IMR-90 (cell line): ENCODE measurements at regions not wholly inside any gene's neighbourhood (a gene's known extent, or its start where the extent isn't known, plus 50 kb on each side); places are given as distances from the start of the nearest gene placed in this dataset.

Experiments
- ATAC-seq: fragments of 200-7000 bp; cut with Tn5 transposase; 2 replicates; pipeline ENCODE4 v1.9.1; 2020; ENCODE audit warnings: low read depth, mild to moderate bottlenecking, moderate library complexity
- BruUV-seq: library from RNA; stranded (reverse); fragments of 400-500 nt; replicated peaks from 2 replicates; lab custom pipeline; 2021; lab: Mats Ljungman, UMichigan
- CTCF ChIA-PET: fragments of 300-600 bp; formaldehyde crosslinking; extraction: SDS; loops from one replicate; lab custom pipeline; 2021; ENCODE audit warnings: antibody characterized with exemption; lab: Yijun Ruan, JAX
- POLR2A ChIA-PET: fragments of 300-600 bp; sonication (Branson Sonifier 250); formaldehyde crosslinking; loops from one replicate; lab custom pipeline; 2022; ENCODE audit warnings: antibody characterized with exemption; ENCODE audit not compliant: unreplicated experiment; lab: Charles Lee
- DNase-seq: peaks from one replicate; pipeline ENCODE4 v3.0.0; 2013
- H2AFZ ChIP-seq: replicated peaks from 2 replicates; pipeline ENCODE3; 2013; ENCODE audit warnings: low read length, mild to moderate bottlenecking; ENCODE audit not compliant: poor library complexity
- H2AK5ac ChIP-seq: 2 replicates; pipeline ENCODE4 v1.6.1; 2013; ENCODE audit warnings: low read depth, low read length, inconsistent platforms
- H2AK9ac ChIP-seq: replicated peaks from 2 replicates; pipeline ENCODE3; 2013; ENCODE audit warnings: mild to moderate bottlenecking, low read depth, low read length, moderate library complexity; ENCODE audit not compliant: poor library complexity
- H2BK120ac ChIP-seq: 2 replicates; pipeline ENCODE4 v1.6.1; 2013; ENCODE audit warnings: low read depth, low read length, inconsistent platforms
- H2BK15ac ChIP-seq: 3 replicates; pipeline ENCODE4 v1.6.1; 2013; ENCODE audit warnings: low read depth, low read length, inconsistent platforms
- H2BK20ac ChIP-seq: 2 replicates; pipeline ENCODE4 v1.6.1; 2013; ENCODE audit warnings: low read depth, mild to moderate bottlenecking, inconsistent platforms, low read length, moderate library complexity
- H2BK5ac ChIP-seq: 2 replicates; pipeline ENCODE4 v1.6.1; 2013; ENCODE audit warnings: mild to moderate bottlenecking, low read depth, low read length, inconsistent platforms; ENCODE audit not compliant: poor library complexity, severe bottlenecking
- H3K14ac ChIP-seq: replicated peaks from 2 replicates; pipeline ENCODE4 v1.6.1; 2013; ENCODE audit warnings: low read depth, low read length, inconsistent platforms
- H3K18ac ChIP-seq: 2 replicates; pipeline ENCODE4 v1.6.1; 2013; ENCODE audit warnings: low read depth, low read length, control low read depth
- H3K23ac ChIP-seq: 2 replicates; pipeline ENCODE4 v1.6.1; 2013; ENCODE audit warnings: low read depth, low read length, inconsistent platforms
- H3K27ac ChIP-seq: 2 replicates; pipeline ENCODE4 v1.5.1; 2013; ENCODE audit warnings: mild to moderate bottlenecking, control low read depth, low read length; ENCODE audit not compliant: insufficient read depth
- H3K27me3 ChIP-seq: 2 replicates; pipeline ENCODE4 v1.6.1; 2013; ENCODE audit warnings: low read length; ENCODE audit not compliant: control insufficient read depth, insufficient read depth
- H3K36me3 ChIP-seq: 2 replicates; pipeline ENCODE4 v1.6.1; 2013; ENCODE audit warnings: low read length, mixed read lengths; ENCODE audit not compliant: control insufficient read depth, insufficient read depth
- H3K4ac ChIP-seq: 2 replicates; pipeline ENCODE4 v1.6.1; 2013; ENCODE audit warnings: low read depth, low read length, inconsistent platforms
- H3K4me1 ChIP-seq: 2 replicates; pipeline ENCODE4 v1.6.1; 2013; ENCODE audit warnings: low read length, mixed read lengths; ENCODE audit not compliant: control insufficient read depth, insufficient read depth
- H3K4me2 ChIP-seq: 2 replicates; pipeline ENCODE4 v1.6.1; 2013; ENCODE audit warnings: low read depth, mild to moderate bottlenecking, control low read depth, low read length, moderate library complexity
- H3K4me3 ChIP-seq: 2 replicates; pipeline ENCODE4 v1.5.1; 2013; ENCODE audit warnings: low read depth, mild to moderate bottlenecking, control low read depth, low read length, moderate library complexity; ENCODE audit not compliant: insufficient read depth
- H3K56ac ChIP-seq: 2 replicates; pipeline ENCODE4 v1.6.1; 2013; ENCODE audit warnings: low read length, inconsistent platforms; ENCODE audit not compliant: insufficient read depth; ENCODE audit errors: extremely low read depth
- H3K79me1 ChIP-seq, 2 experiments: 2 replicates each; pipeline ENCODE4 v1.6.1; 2013; ENCODE audit warnings: low read length in 2 of 2, inconsistent platforms in 1 of 2, low read depth in 1 of 2
- H3K9ac ChIP-seq: 2 replicates; pipeline ENCODE4 v1.6.1; 2013; ENCODE audit warnings: low read depth, low read length, control low read depth
- H3K9me1 ChIP-seq: 2 replicates; pipeline ENCODE4 v1.6.1; 2013; ENCODE audit warnings: low read length, inconsistent platforms; ENCODE audit not compliant: insufficient read depth
- H3K9me3 ChIP-seq: 2 replicates; pipeline ENCODE4 v1.6.1; 2013; ENCODE audit warnings: low read length; ENCODE audit not compliant: control insufficient read depth, insufficient read depth
- H4K20me1 ChIP-seq: 2 replicates; pipeline ENCODE4 v1.6.1; 2013; ENCODE audit warnings: low read length, inconsistent platforms; ENCODE audit not compliant: insufficient read depth
- H4K5ac ChIP-seq: 2 replicates; pipeline ENCODE4 v1.6.1; 2013; ENCODE audit warnings: mild to moderate bottlenecking, low read depth, low read length, control low read depth
- H4K8ac ChIP-seq, 2 experiments: 2 replicates each; pipeline ENCODE4 v1.6.1; 2013; ENCODE audit warnings: low read depth in 2 of 2, low read length in 2 of 2, control low read depth in 1 of 2, inconsistent platforms in 1 of 2
- H4K91ac ChIP-seq: 2 replicates; pipeline ENCODE4 v1.6.1; 2013; ENCODE audit warnings: low read depth, low read length, inconsistent platforms; ENCODE audit not compliant: insufficient read depth
- CEBPB ChIP-seq: IDR thresholded peaks from 2 replicates; pipeline ENCODE4 v1.6.1; 2012; ENCODE audit warnings: low read depth, low read length, improper control_type of control experiment
- FOS ChIP-seq: fragments of 150-350 bp; IDR thresholded peaks from 2 replicates; pipeline ENCODE4 v1.6.1; 2016; ENCODE audit warnings: low read depth, low read length
- NFE2L2 ChIP-seq: fragments of 150-350 bp; IDR thresholded peaks from 2 replicates; pipeline ENCODE4 v1.6.1; 2016; ENCODE audit warnings: low read depth, mild to moderate bottlenecking, low read length
- RAD21 ChIP-seq: IDR thresholded peaks from 2 replicates; pipeline ENCODE4 v1.6.1; 2012; ENCODE audit warnings: low read length, improper control_type of control experiment
- USF2 ChIP-seq: fragments of 150-350 bp; IDR thresholded peaks from 2 replicates; pipeline ENCODE4 v1.6.1; 2017; ENCODE audit warnings: mild to moderate bottlenecking, antibody characterized with exemption, low read length, low read depth
- WGBS, 2 experiments: methylation state at CpG; one replicate each; pipeline versions ENCODE4 v1.1.5 to v1.1.7; 2013; ENCODE audit warnings: missing lambda C conversion rate in 2 of 2; ENCODE audit not compliant: insufficient read length in 1 of 2; ENCODE audit errors: extremely low coverage in 2 of 2; 5-methylcytosine and 5-hydroxymethylcytosine counted together
- dilution Hi-C: fragments of 300-500 bp; cut with HindIII; formaldehyde crosslinking; loops from one replicate; pipeline ENCODE4 v1.14.3; 2018; ENCODE audit warnings: low sequenced_read_pairs; ENCODE audit not compliant: unreplicated experiment
- in situ Hi-C: fragments of 300-500 bp; cut with MboI; formaldehyde crosslinking; loops from 3 replicates; pipeline ENCODE4 v1.14.3; 2019; ENCODE audit warnings: low sequenced_read_pairs, inconsistent platforms, mixed read lengths
- intact Hi-C: fragments of 100-400 bp; cut with micrococcal nuclease; formaldehyde crosslinking; loops from 2 replicates; pipeline ENCODE4 v1.10.0; 2022

- no peak overlapping the region for H4K8ac ChIP-seq
- no peak overlapping the region for H3K4ac ChIP-seq
- no peaks in the 10 kb centered on the region for H3K79me1 ChIP-seq
- no peak overlapping the region for H3K18ac ChIP-seq
- H2BK120ac ChIP-seq = no peak overlapping the region
- no peak overlapping the region for H2AK9ac ChIP-seq
- no peak overlapping the region for H2AK5ac ChIP-seq
- no peak overlapping the region for H3K14ac ChIP-seq
- H3K36me3 ChIP-seq = no peaks in the 10 kb centered on the region
- H4K20me1 ChIP-seq = no peaks in the 10 kb centered on the region
- peaks cover 10% of the 10 kb centered on the region for H3K9me1 ChIP-seq
- H3K4me1 ChIP-seq = peaks cover 11% of the 10 kb centered on the region
- no peak overlapping the region for H2BK20ac ChIP-seq
- no peak overlapping the region for H3K4me2 ChIP-seq
- dilution Hi-C loops = no loop called here
- H2AFZ ChIP-seq = no peak overlapping the region
- ChIA-PET CTCF (no interaction called here), POLR2A (no interaction called here)
- no CpG with 5 or more reads among the region's 6 CpGs for WGBS, 2 experiments
- no peak overlapping the region for H4K91ac ChIP-seq
- in situ Hi-C loops = no loop called here
- DNase-seq (no peak), ATAC-seq (no peak)
- no peak overlapping the region for H3K4me3 ChIP-seq
- no TSS peak for BruUV-seq
- no peak overlapping the region for H2BK5ac ChIP-seq
- no peak overlapping the region for H3K27ac ChIP-seq
- TF ChIP-seq CEBPB (no peak), NFE2L2 (no peak), USF2 (no peak), RAD21 (no peak), FOS (no peak)
- H3K9ac ChIP-seq = no peak overlapping the region
- H3K9me3 ChIP-seq = no peaks in the 10 kb centered on the region
- H2BK15ac ChIP-seq = no peak overlapping the region
- H4K5ac ChIP-seq = no peak overlapping the region
- intact Hi-C loops = no loop called here
- H3K27me3 ChIP-seq = no peaks in the 10 kb centered on the region
- H3K56ac ChIP-seq = no peak overlapping the region
- no peak overlapping the region for H3K23ac ChIP-seq
Observed at GRCh38 chr18:41269294-41269693, 685.7 kb upstream of the PIK3C3 start.
